PC-3 (cell line): ENCODE measurements at regions not wholly inside any gene's neighbourhood (a gene's known extent, or its start where the extent isn't known, plus 50 kb on each side); places are given as distances from the start of the nearest gene placed in this dataset.

Experiments used
- ATAC-seq: fragments of 200-7000 bp; cut with Tn5 transposase; 2 replicates; pipeline ENCODE4 v1.9.1; 2020; ENCODE audit warnings: mild to moderate bottlenecking, moderate library complexity
- BruUV-seq: library from RNA; stranded (reverse); fragments of 400-500 nt; replicated peaks from 2 replicates; lab custom pipeline; 2021; lab: Mats Ljungman, UMichigan
- CTCF ChIA-PET: fragments of 300-600 bp; sonication (Branson Sonifier 250); formaldehyde crosslinking; loops from one replicate; lab custom pipeline; 2022; ENCODE audit warnings: antibody characterized with exemption; lab: Charles Lee
- POLR2A ChIA-PET: fragments of 300-600 bp; sonication (Branson Sonifier 250); formaldehyde crosslinking; loops from one replicate; lab custom pipeline; 2022; ENCODE audit warnings: antibody characterized with exemption; ENCODE audit not compliant: unreplicated experiment; lab: Charles Lee
- DNase-seq: peaks from one replicate; pipeline ENCODE4 v3.0.0-alpha.2; 2015
- H2AFZ ChIP-seq: fragments of 300-600 bp; sonication (generic); 2 replicates; pipeline ENCODE4 v1.6.0; 2016; ENCODE audit warnings: antibody characterized with exemption, low read length
- H3F3A ChIP-seq: fragments of 300-600 bp; sonication (generic); one replicate; pipeline ENCODE4 v1.6.0; 2017; ENCODE audit warnings: antibody characterized with exemption, low read length, control low read depth, mild to moderate bottlenecking; ENCODE audit not compliant: unreplicated experiment
- H3K27ac ChIP-seq: fragments of 300-600 bp; sonication (generic); 2 replicates; pipeline ENCODE4 v1.5.1; 2016; ENCODE audit warnings: mild to moderate bottlenecking, low read length
- H3K27me3 ChIP-seq: fragments of 300-600 bp; sonication (generic); 2 replicates; pipeline ENCODE4 v1.6.1; 2016; ENCODE audit warnings: low read length, mixed read lengths
- H3K36me3 ChIP-seq: fragments of 300-600 bp; sonication (generic); 2 replicates; pipeline ENCODE4 v1.6.1; 2016; ENCODE audit warnings: low read depth, mixed run types, low read length, mixed read lengths
- H3K4me1 ChIP-seq: fragments of 300-600 bp; sonication (generic); 2 replicates; pipeline ENCODE4 v1.5.1; 2016; ENCODE audit warnings: low read length; ENCODE audit not compliant: insufficient read depth
- H3K4me2 ChIP-seq: fragments of 300-600 bp; sonication (generic); 2 replicates; pipeline ENCODE4 v1.6.0; 2016; ENCODE audit warnings: low read length
- H3K4me3 ChIP-seq: fragments of 300-600 bp; sonication (generic); 2 replicates; pipeline ENCODE4 v1.5.1; 2016; ENCODE audit warnings: mild to moderate bottlenecking, low read length, mixed read lengths
- H3K79me2 ChIP-seq: fragments of 300-600 bp; sonication (generic); 2 replicates; pipeline ENCODE4 v1.6.1; 2017; ENCODE audit warnings: low read length, mixed read lengths
- H3K9ac ChIP-seq: fragments of 300-600 bp; sonication (generic); 2 replicates; pipeline ENCODE4 v1.6.0; 2016; ENCODE audit warnings: mild to moderate bottlenecking, low read length
- H3K9me2 ChIP-seq: fragments of 300-600 bp; sonication (generic); replicated peaks from 2 replicates; pipeline ENCODE4 v1.6.1; 2016; ENCODE audit warnings: mixed run types, low read length, mixed read lengths
- H3K9me3 ChIP-seq: fragments of 300-600 bp; sonication (generic); 2 replicates; pipeline ENCODE4 v1.6.1; 2016; ENCODE audit warnings: low read length, mixed read lengths
- H4K20me1 ChIP-seq: fragments of 300-600 bp; sonication (generic); 2 replicates; pipeline ENCODE4 v1.6.1; 2016; ENCODE audit warnings: low read length, mixed read lengths
- EZH2 ChIP-seq: fragments of 300-600 bp; sonication (generic); IDR thresholded peaks from one replicate; pipeline ENCODE4 v1.6.1; 2017; ENCODE audit warnings: antibody characterized with exemption, mild to moderate bottlenecking, low read length; ENCODE audit not compliant: unreplicated experiment
- EZH2phosphoT487 ChIP-seq: fragments of 300-600 bp; sonication (generic); IDR thresholded peaks from 2 replicates; pipeline ENCODE4 v1.6.1; 2018; ENCODE audit warnings: mild to moderate bottlenecking, antibody characterized with exemption, low read length, borderline replicate concordance
- intact Hi-C: fragments of 100-400 bp; cut with micrococcal nuclease; formaldehyde crosslinking; loops from 2 replicates; pipeline ENCODE4 v1.9.0; 2023
- TF ChIP-seq, protein P1 (sequence below): fragments of 300-600 bp; sonication (generic); conservative IDR thresholded peaks from 2 replicates; pipeline ENCODE4 v1.5.1; 2017; ENCODE audit warnings: antibody characterized with exemption, low read depth, mild to moderate bottlenecking, low read length

DNA sequence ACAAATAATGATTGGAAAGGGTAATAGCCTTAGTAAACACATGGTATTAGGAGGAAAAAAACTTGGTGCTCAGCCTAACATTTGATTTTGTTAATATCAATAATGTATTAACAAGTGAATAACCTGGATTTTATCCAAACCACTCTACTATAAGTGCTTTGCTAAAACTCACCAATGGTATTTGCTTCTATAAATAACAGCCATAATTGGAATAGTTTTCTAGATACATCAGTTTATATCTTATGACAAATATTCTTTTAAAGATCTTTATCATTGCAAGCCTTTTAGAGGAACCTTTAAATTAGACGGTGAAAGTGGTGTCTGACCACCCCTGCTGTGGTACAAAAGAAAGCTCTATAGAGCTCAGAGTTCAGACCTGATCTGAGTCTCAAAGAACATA, 123.9 kb downstream of the SHOX2 start:
- intact Hi-C loops, result loop anchor here (1.0 to 5.0 kb wide), 8 partner anchors 17 to 365 kb away; partner anchors contain the start of gene RSRC1
- Histone ChIP-seq H3K9me3 (no peaks in the 10 kb centered on the region), H4K20me1 (no peaks in the 10 kb centered on the region), H3K9me2 (no peaks in the 10 kb centered on the region), H3K4me2 (peak overlapping the region; percentile 77), H3K27ac (peak overlapping the region; percentile 92), H3F3A (no peaks in the 10 kb centered on the region), H2AFZ (peak overlapping the region; percentile 60; the same call in 1 of the 2 replicates), H3K79me2 (no peaks in the 10 kb centered on the region), H3K36me3 (no peaks in the 10 kb centered on the region), H3K9ac (peak overlapping the region; percentile 73), H3K4me3 (peak overlapping the region; percentile 14; the same call in 1 of the 2 replicates), H3K27me3 (no peaks in the 10 kb centered on the region), H3K4me1 (peaks cover 34% of the 10 kb centered on the region)
- peak; percentile 77 for DNase-seq
- BruUV-seq, result no TSS peak
- peak; percentile 51 for ATAC-seq
- POLR2A ChIA-PET, result interaction anchor here (0.5 kb wide), 1 partner anchor 186 kb away, joined by 4 read pairs; no protein-coding TSS in a partner anchor
- CTCF ChIA-PET, result interaction anchor here (0.5 to 1.1 kb wide), 3 partner anchors 44 to 75 kb away, joined by 3 to 5 read pairs (median 3); no protein-coding TSS in a partner anchor
- no peak for TF ChIP-seq EZH2phosphoT487
- TF ChIP-seq, protein P1, sequence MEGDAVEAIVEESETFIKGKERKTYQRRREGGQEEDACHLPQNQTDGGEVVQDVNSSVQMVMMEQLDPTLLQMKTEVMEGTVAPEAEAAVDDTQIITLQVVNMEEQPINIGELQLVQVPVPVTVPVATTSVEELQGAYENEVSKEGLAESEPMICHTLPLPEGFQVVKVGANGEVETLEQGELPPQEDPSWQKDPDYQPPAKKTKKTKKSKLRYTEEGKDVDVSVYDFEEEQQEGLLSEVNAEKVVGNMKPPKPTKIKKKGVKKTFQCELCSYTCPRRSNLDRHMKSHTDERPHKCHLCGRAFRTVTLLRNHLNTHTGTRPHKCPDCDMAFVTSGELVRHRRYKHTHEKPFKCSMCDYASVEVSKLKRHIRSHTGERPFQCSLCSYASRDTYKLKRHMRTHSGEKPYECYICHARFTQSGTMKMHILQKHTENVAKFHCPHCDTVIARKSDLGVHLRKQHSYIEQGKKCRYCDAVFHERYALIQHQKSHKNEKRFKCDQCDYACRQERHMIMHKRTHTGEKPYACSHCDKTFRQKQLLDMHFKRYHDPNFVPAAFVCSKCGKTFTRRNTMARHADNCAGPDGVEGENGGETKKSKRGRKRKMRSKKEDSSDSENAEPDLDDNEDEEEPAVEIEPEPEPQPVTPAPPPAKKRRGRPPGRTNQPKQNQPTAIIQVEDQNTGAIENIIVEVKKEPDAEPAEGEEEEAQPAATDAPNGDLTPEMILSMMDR, result no peak
- TF ChIP-seq EZH2, result no peak

GRCh38 chr3:157981819-157982218, 124.4 kb downstream of the SHOX2 start:
- DNase-seq (peak; percentile 90), ATAC-seq (peak; percentile 92)
- Histone ChIP-seq H2AFZ (peak overlapping the region; percentile 60), H3K9ac (peak overlapping the region; percentile 73), H3K9me2 (no peaks in the 10 kb centered on the region), H3K27me3 (no peaks in the 10 kb centered on the region), H3K36me3 (no peaks in the 10 kb centered on the region), H3K9me3 (no peaks in the 10 kb centered on the region), H3K4me2 (peak overlapping the region; percentile 77), H3K4me1 (peaks cover 34% of the 10 kb centered on the region), H3K4me3 (peak overlapping the region; percentile 11; the same call in 1 of the 2 replicates), H3F3A (no peaks in the 10 kb centered on the region), H3K79me2 (no peaks in the 10 kb centered on the region), H4K20me1 (no peaks in the 10 kb centered on the region), H3K27ac (peak overlapping the region; percentile 92)
- TF ChIP-seq EZH2 (no peak), EZH2phosphoT487 (no peak)
- TF ChIP-seq, protein P1, result no peak
- ChIA-PET POLR2A (interaction anchor here (0.5 kb wide), 1 partner anchor 187 kb away, joined by 4 read pairs; no protein-coding TSS in a partner anchor), CTCF (interaction anchor here (0.5 to 1.1 kb wide), 3 partner anchors 43 to 76 kb away, joined by 3 to 5 read pairs (median 3); no protein-coding TSS in a partner anchor)
- no TSS peak for BruUV-seq
- intact Hi-C loops, result loop anchor here (1.0 to 5.0 kb wide), 8 partner anchors 17 to 365 kb away; partner anchors contain the start of gene RSRC1

- no TSS peak for BruUV-seq
- peaks cover 31% of the 10 kb centered on the region for H3K4me1 ChIP-seq
- H3K27me3 ChIP-seq, result no peaks in the 10 kb centered on the region
- H3K9me2 ChIP-seq, result no peaks in the 10 kb centered on the region
- CTCF ChIA-PET, result no interaction called here
- H3K9me3 ChIP-seq, result no peaks in the 10 kb centered on the region
- H4K20me1 ChIP-seq, result no peaks in the 10 kb centered on the region
- H3K4me2 ChIP-seq, result no peak overlapping the region
- H3F3A ChIP-seq, result no peaks in the 10 kb centered on the region
- H2AFZ ChIP-seq, result no peak overlapping the region
- no peak overlapping the region for H3K27ac ChIP-seq
- ATAC-seq (no peak), DNase-seq (no peak)
- TF ChIP-seq, protein P1, result no peak
- TF ChIP-seq EZH2, result no peak
- no peak for TF ChIP-seq EZH2phosphoT487
- no peaks in the 10 kb centered on the region for H3K79me2 ChIP-seq
- H3K9ac ChIP-seq, result no peak overlapping the region
- no peak overlapping the region for H3K4me3 ChIP-seq
- H3K36me3 ChIP-seq, result no peaks in the 10 kb centered on the region
- POLR2A ChIA-PET, result no interaction called here
- intact Hi-C loops, result no loop called here
Observed at GRCh38 chr3:157979022-157979421, 127.2 kb downstream of the SHOX2 start.
